PC-3 (cell line): ENCODE measurements at regions not wholly inside any gene's neighbourhood (a gene's known extent, or its start where the extent isn't known, plus 50 kb on each side); places are given as distances from the start of the nearest gene placed in this dataset.

ENCODE experiments used
- ATAC-seq: fragments of 200-7000 bp; cut with Tn5 transposase; 2 replicates; pipeline ENCODE4 v1.9.1; 2020; ENCODE audit warnings: mild to moderate bottlenecking, moderate library complexity
- BruUV-seq: library from RNA; stranded (reverse); fragments of 400-500 nt; replicated peaks from 2 replicates; lab custom pipeline; 2021; lab: Mats Ljungman, UMichigan
- CTCF ChIA-PET: fragments of 300-600 bp; sonication (Branson Sonifier 250); formaldehyde crosslinking; loops from one replicate; lab custom pipeline; 2022; ENCODE audit warnings: antibody characterized with exemption; lab: Charles Lee
- POLR2A ChIA-PET: fragments of 300-600 bp; sonication (Branson Sonifier 250); formaldehyde crosslinking; loops from one replicate; lab custom pipeline; 2022; ENCODE audit warnings: antibody characterized with exemption; ENCODE audit not compliant: unreplicated experiment; lab: Charles Lee
- DNase-seq: peaks from one replicate; pipeline ENCODE4 v3.0.0-alpha.2; 2015
- H2AFZ ChIP-seq: fragments of 300-600 bp; sonication (generic); 2 replicates; pipeline ENCODE4 v1.6.0; 2016; ENCODE audit warnings: antibody characterized with exemption, low read length
- H3F3A ChIP-seq: fragments of 300-600 bp; sonication (generic); one replicate; pipeline ENCODE4 v1.6.0; 2017; ENCODE audit warnings: antibody characterized with exemption, low read length, control low read depth, mild to moderate bottlenecking; ENCODE audit not compliant: unreplicated experiment
- H3K27ac ChIP-seq: fragments of 300-600 bp; sonication (generic); 2 replicates; pipeline ENCODE4 v1.5.1; 2016; ENCODE audit warnings: mild to moderate bottlenecking, low read length
- H3K27me3 ChIP-seq: fragments of 300-600 bp; sonication (generic); 2 replicates; pipeline ENCODE4 v1.6.1; 2016; ENCODE audit warnings: low read length, mixed read lengths
- H3K36me3 ChIP-seq: fragments of 300-600 bp; sonication (generic); 2 replicates; pipeline ENCODE4 v1.6.1; 2016; ENCODE audit warnings: low read depth, mixed run types, low read length, mixed read lengths
- H3K4me1 ChIP-seq: fragments of 300-600 bp; sonication (generic); 2 replicates; pipeline ENCODE4 v1.5.1; 2016; ENCODE audit warnings: low read length; ENCODE audit not compliant: insufficient read depth
- H3K4me2 ChIP-seq: fragments of 300-600 bp; sonication (generic); 2 replicates; pipeline ENCODE4 v1.6.0; 2016; ENCODE audit warnings: low read length
- H3K4me3 ChIP-seq: fragments of 300-600 bp; sonication (generic); 2 replicates; pipeline ENCODE4 v1.5.1; 2016; ENCODE audit warnings: mild to moderate bottlenecking, low read length, mixed read lengths
- H3K79me2 ChIP-seq: fragments of 300-600 bp; sonication (generic); 2 replicates; pipeline ENCODE4 v1.6.1; 2017; ENCODE audit warnings: low read length, mixed read lengths
- H3K9ac ChIP-seq: fragments of 300-600 bp; sonication (generic); 2 replicates; pipeline ENCODE4 v1.6.0; 2016; ENCODE audit warnings: mild to moderate bottlenecking, low read length
- H3K9me2 ChIP-seq: fragments of 300-600 bp; sonication (generic); replicated peaks from 2 replicates; pipeline ENCODE4 v1.6.1; 2016; ENCODE audit warnings: mixed run types, low read length, mixed read lengths
- H3K9me3 ChIP-seq: fragments of 300-600 bp; sonication (generic); 2 replicates; pipeline ENCODE4 v1.6.1; 2016; ENCODE audit warnings: low read length, mixed read lengths
- H4K20me1 ChIP-seq: fragments of 300-600 bp; sonication (generic); 2 replicates; pipeline ENCODE4 v1.6.1; 2016; ENCODE audit warnings: low read length, mixed read lengths
- CTCF ChIP-seq: fragments of 300-600 bp; sonication (generic); conservative IDR thresholded peaks from 2 replicates; pipeline ENCODE4 v1.5.1; 2017; ENCODE audit warnings: antibody characterized with exemption, low read depth, mild to moderate bottlenecking, low read length
- EZH2 ChIP-seq: fragments of 300-600 bp; sonication (generic); IDR thresholded peaks from one replicate; pipeline ENCODE4 v1.6.1; 2017; ENCODE audit warnings: antibody characterized with exemption, mild to moderate bottlenecking, low read length; ENCODE audit not compliant: unreplicated experiment
- EZH2phosphoT487 ChIP-seq: fragments of 300-600 bp; sonication (generic); IDR thresholded peaks from 2 replicates; pipeline ENCODE4 v1.6.1; 2018; ENCODE audit warnings: mild to moderate bottlenecking, antibody characterized with exemption, low read length, borderline replicate concordance
- intact Hi-C: fragments of 100-400 bp; cut with micrococcal nuclease; formaldehyde crosslinking; loops from 2 replicates; pipeline ENCODE4 v1.9.0; 2023

GRCh38 chr2:235191978-235192377, 240.2 kb downstream of the SH3BP4 start:
- BruUV-seq = no TSS peak
- POLR2A ChIA-PET = no interaction called here
- no peak overlapping the region for H2AFZ ChIP-seq
- no peaks in the 10 kb centered on the region for H3K4me1 ChIP-seq
- H3F3A ChIP-seq = no peaks in the 10 kb centered on the region
- no peaks in the 10 kb centered on the region for H3K9me2 ChIP-seq
- H3K9ac ChIP-seq = no peak overlapping the region
- H3K4me2 ChIP-seq = no peak overlapping the region
- no peaks in the 10 kb centered on the region for H3K36me3 ChIP-seq
- H3K27ac ChIP-seq = no peak overlapping the region
- CTCF ChIA-PET = no interaction called here
- intact Hi-C loops = no loop called here
- H3K27me3 ChIP-seq = no peaks in the 10 kb centered on the region
- ATAC-seq = no peak
- no peak for TF ChIP-seq CTCF
- no peaks in the 10 kb centered on the region for H4K20me1 ChIP-seq
- no peak for DNase-seq
- H3K9me3 ChIP-seq = no peaks in the 10 kb centered on the region
- no peak overlapping the region for H3K4me3 ChIP-seq
- no peaks in the 10 kb centered on the region for H3K79me2 ChIP-seq

- ChIA-PET POLR2A (interaction anchor here (0.7 kb wide), 1 partner anchor 17 kb away, joined by 5 read pairs; no protein-coding TSS in a partner anchor), CTCF (no interaction called here)
- no peak overlapping the region for H3K4me3 ChIP-seq
- intact Hi-C loops = no loop called here
- no peaks in the 10 kb centered on the region for H3K36me3 ChIP-seq
- H2AFZ ChIP-seq = no peak overlapping the region
- no peaks in the 10 kb centered on the region for H3K79me2 ChIP-seq
- no peaks in the 10 kb centered on the region for H3F3A ChIP-seq
- TF ChIP-seq EZH2phosphoT487 = no peak
- no peak for TF ChIP-seq CTCF
- no peak for TF ChIP-seq EZH2
- H3K27me3 ChIP-seq = no peaks in the 10 kb centered on the region
- no peaks in the 10 kb centered on the region for H4K20me1 ChIP-seq
- ATAC-seq = no peak
- no peaks in the 10 kb centered on the region for H3K9me3 ChIP-seq
- BruUV-seq = no TSS peak
- no peak overlapping the region for H3K9ac ChIP-seq
- DNase-seq = no peak
- no peak overlapping the region for H3K4me2 ChIP-seq
- no peaks in the 10 kb centered on the region for H3K9me2 ChIP-seq
- H3K27ac ChIP-seq = no peak overlapping the region
- H3K4me1 ChIP-seq = no peaks in the 10 kb centered on the region
These were observed 242.5 kb downstream of the SH3BP4 start for GRCh38 chr2:235194351-235194750.

DNA sequence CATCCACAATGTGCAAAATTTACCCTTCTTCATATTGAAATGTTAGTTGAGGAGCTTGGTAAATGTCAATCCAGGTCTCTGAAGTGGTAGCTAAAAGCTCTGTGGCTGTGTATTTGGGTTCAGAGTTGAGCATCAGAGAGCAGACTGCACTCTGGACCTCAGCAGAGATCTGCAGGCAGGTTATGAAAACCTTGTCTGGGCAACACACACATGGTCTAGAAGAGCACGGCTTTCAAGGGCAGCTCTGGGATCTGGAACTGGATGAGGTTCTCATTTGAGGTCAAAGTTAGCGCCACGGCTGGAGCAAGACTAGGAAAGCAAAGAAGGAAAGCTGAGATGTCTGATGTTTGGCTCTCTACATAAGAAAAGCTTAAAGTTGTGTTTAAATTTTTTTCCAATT, 243.0 kb downstream of the SH3BP4 start:
- Histone ChIP-seq H2AFZ (no peak overlapping the region), H3K27ac (no peak overlapping the region), H3K9me2 (no peaks in the 10 kb centered on the region)

More for the DNA sequence above, 243.0 kb downstream of the SH3BP4 start:
- TF ChIP-seq EZH2phosphoT487 (no peak), EZH2 (no peak), CTCF (no peak)
- BruUV-seq = no TSS peak
- H3K36me3 ChIP-seq = no peaks in the 10 kb centered on the region
- no peak overlapping the region for H3K9ac ChIP-seq
- no peaks in the 10 kb centered on the region for H3K9me3 ChIP-seq
- no peak for DNase-seq
- H3F3A ChIP-seq = no peaks in the 10 kb centered on the region
- intact Hi-C loops = no loop called here
- H3K27me3 ChIP-seq = no peaks in the 10 kb centered on the region
- no peaks in the 10 kb centered on the region for H3K79me2 ChIP-seq
- ATAC-seq = no peak
- ChIA-PET CTCF (no interaction called here), POLR2A (interaction anchor here (0.6 to 0.7 kb wide), 2 partner anchors 16 to 44 kb away, joined by 5 to 12 read pairs; no protein-coding TSS in a partner anchor)
- H3K4me3 ChIP-seq = no peak overlapping the region
- H3K4me1 ChIP-seq = no peaks in the 10 kb centered on the region
- H3K4me2 ChIP-seq = no peak overlapping the region
- H4K20me1 ChIP-seq = no peaks in the 10 kb centered on the region
